HepG2 (cell line): ENCODE measurements at regions not wholly inside any gene's neighbourhood (a gene's known extent, or its start where the extent isn't known, plus 50 kb on each side); places are given as distances from the start of the nearest gene placed in this dataset.
"Not testable (repeated sequence)": the region's sequence is repeated elsewhere in the genome, so short reads cannot be mapped to it uniquely, and the experiment has no call there.

ENCODE experiments used
- ATM ChIP-seq: fragments of 450-650 bp; IDR thresholded peaks from 2 replicates; pipeline ENCODE4 v1.7.1; 2017; ENCODE audit warnings: mild to moderate bottlenecking, borderline replicate concordance
- CTCF ChIP-seq: sonication (generic); formaldehyde crosslinking; IDR thresholded peaks from 2 replicates; pipeline ENCODE4 v1.5.0; 2020; ENCODE audit warnings: mild to moderate bottlenecking, missing genetic modification reagents, moderate library complexity
- HDAC1 ChIP-seq: sonication (generic); formaldehyde crosslinking; IDR thresholded peaks from 2 replicates; pipeline ENCODE4 v1.5.1; 2020; ENCODE audit warnings: mild to moderate bottlenecking, missing genetic modification reagents
- HOXA3 ChIP-seq: sonication (generic); formaldehyde crosslinking; IDR thresholded peaks from 2 replicates; pipeline ENCODE4 v1.5.0; 2020; ENCODE audit warnings: missing genetic modification reagents
- MAZ ChIP-seq, 2 experiments: sonication (generic) in 1 of 2; formaldehyde crosslinking in 1 of 2; IDR thresholded peaks; 2 replicates each; pipeline versions ENCODE4 v1.5.0 to v1.6.1; 2012 to 2020; ENCODE audit warnings: low read depth in 2 of 2, mild to moderate bottlenecking in 2 of 2, borderline replicate concordance in 1 of 2, improper control_type of control experiment in 1 of 2, low read length in 1 of 2, missing genetic modification reagents in 1 of 2, moderate library complexity in 1 of 2
- NBN ChIP-seq: fragments of 450-650 bp; conservative IDR thresholded peaks from 2 replicates; pipeline ENCODE4 v1.6.1; 2017
- POLR2A ChIP-seq, 2 experiments: IDR thresholded peaks; 2 replicates each; pipeline ENCODE4 v1.6.1; 2011; ENCODE audit warnings: low read depth in 2 of 2, low read length in 2 of 2, mild to moderate bottlenecking in 1 of 2, moderate library complexity in 1 of 2; ENCODE audit not compliant: insufficient read depth in 1 of 2
- RAD21 ChIP-seq: fragments of 450-650 bp; formaldehyde crosslinking; IDR thresholded peaks from 2 replicates; pipeline ENCODE4 v1.5.0; 2020; ENCODE audit warnings: mild to moderate bottlenecking
- ZFP36L1 ChIP-seq: sonication (generic); formaldehyde crosslinking; IDR thresholded peaks from 2 replicates; pipeline ENCODE4 v1.8.0; 2022; ENCODE audit warnings: mild to moderate bottlenecking, missing genetic modification reagents, moderate library complexity
- ZNF12 ChIP-seq: sonication (generic); formaldehyde crosslinking; IDR thresholded peaks from 2 replicates; pipeline ENCODE4 v1.5.0; 2020; ENCODE audit warnings: missing genetic modification reagents
- TF ChIP-seq, protein P1 (sequence below): sonication (generic); formaldehyde crosslinking; conservative IDR thresholded peaks from 2 replicates; pipeline ENCODE4 v1.4.0; 2020; ENCODE audit warnings: missing genetic modification reagents

DNA sequence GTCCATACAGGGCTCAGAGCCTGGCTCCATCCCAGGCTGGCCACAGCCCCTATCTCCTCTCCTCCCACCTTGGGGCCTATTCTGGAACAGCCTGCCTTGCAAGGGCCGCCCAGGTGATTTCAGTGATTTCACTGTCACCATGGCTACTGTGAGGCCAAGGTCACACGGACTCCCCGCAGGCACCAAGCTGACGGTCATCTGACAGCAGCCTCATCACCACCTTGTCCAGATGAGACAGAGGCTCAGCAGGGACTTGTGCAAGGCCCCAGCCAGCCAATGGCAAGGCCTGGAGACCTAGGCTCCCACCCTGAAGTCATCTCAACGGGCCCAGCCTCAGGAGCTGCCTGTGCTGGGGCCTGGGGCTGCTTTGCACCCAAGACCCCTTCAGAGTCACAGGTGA lies 3953.8 kb upstream of the TPTE start:
- TF ChIP-seq, protein P1, sequence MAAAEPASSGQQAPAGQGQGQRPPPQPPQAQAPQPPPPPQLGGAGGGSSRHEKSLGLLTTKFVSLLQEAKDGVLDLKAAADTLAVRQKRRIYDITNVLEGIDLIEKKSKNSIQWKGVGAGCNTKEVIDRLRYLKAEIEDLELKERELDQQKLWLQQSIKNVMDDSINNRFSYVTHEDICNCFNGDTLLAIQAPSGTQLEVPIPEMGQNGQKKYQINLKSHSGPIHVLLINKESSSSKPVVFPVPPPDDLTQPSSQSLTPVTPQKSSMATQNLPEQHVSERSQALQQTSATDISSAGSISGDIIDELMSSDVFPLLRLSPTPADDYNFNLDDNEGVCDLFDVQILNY = not testable (repeated sequence)
- TF ChIP-seq CTCF (CRISPR knock-in tag); MAZ (IDR thresholded peaks at IDR 0.05; ENCODE audit: borderline replicate concordance, low read depth, low read length); MAZ (CRISPR knock-in tag; IDR thresholded peaks at IDR 0.05; ENCODE audit: low read depth); NBN; ZNF12 (CRISPR knock-in tag); HDAC1 (CRISPR knock-in tag); HOXA3 (CRISPR knock-in tag); POLR2A (IDR thresholded peaks at IDR 0.05; ENCODE audit: insufficient read depth in 1 of 2, low read depth in 2 of 2, low read length in 2 of 2); ZFP36L1 (CRISPR knock-in tag); ATM; RAD21: not testable (repeated sequence)
